Activated CD4-positive, alpha-beta memory T cell treated with anti-CD3 and anti-CD28 coated beads, Interleukin-2, amount 10 ng/mL, durations not matched to agents 7 days and 5 days (primary cell): ENCODE measurements at regions not wholly inside any gene's neighbourhood (a gene's known extent, or its start where the extent isn't known, plus 50 kb on each side); places are given as distances from the start of the nearest gene placed in this dataset.

Source experiments
- CTCF ChIA-PET: fragments of 350-600 bp; sonication (Branson Sonifier 250); formaldehyde crosslinking; loops from one replicate; lab custom pipeline; 2021; ENCODE audit warnings: antibody characterized with exemption, inconsistent platforms; lab: Charles Lee
- POLR2A ChIA-PET: fragments of 350-600 bp; sonication (Branson Sonifier 250); formaldehyde crosslinking; loops from one replicate; lab custom pipeline; 2021; ENCODE audit warnings: antibody characterized with exemption; lab: Charles Lee
- DNase-seq: peaks from one replicate; pipeline ENCODE4 v3.0.0-alpha.2; 2020
- H3K27ac Mint-ChIP-seq: one replicate; pipeline ENCODE4 v1.8.0; 2021; ENCODE audit warnings: mild to moderate bottlenecking, mixed read lengths
- H3K27me3 Mint-ChIP-seq: one replicate; pipeline ENCODE4 v1.8.0; 2021; ENCODE audit warnings: mixed read lengths
- H3K36me3 Mint-ChIP-seq: one replicate; pipeline ENCODE4 v1.8.0; 2021; ENCODE audit warnings: low read depth, mixed read lengths
- H3K4me1 Mint-ChIP-seq: one replicate; pipeline ENCODE4 v1.8.0; 2021; ENCODE audit warnings: mixed read lengths
- H3K4me3 Mint-ChIP-seq: one replicate; pipeline ENCODE4 v1.8.0; 2021; ENCODE audit warnings: mild to moderate bottlenecking, mixed read lengths
- H3K9me3 Mint-ChIP-seq: one replicate; pipeline ENCODE4 v1.8.0; 2021; ENCODE audit warnings: mixed read lengths

- ChIA-PET CTCF (no interaction called here), POLR2A (no interaction called here)
- no peak for DNase-seq
- H3K9me3 Mint-ChIP-seq, result peaks cover 3% of the 10 kb centered on the region
- no peak overlapping the region for H3K27ac Mint-ChIP-seq
- no peak overlapping the region for H3K4me3 Mint-ChIP-seq
- H3K4me1 Mint-ChIP-seq, result no peaks in the 10 kb centered on the region
- H3K36me3 Mint-ChIP-seq, result no peaks in the 10 kb centered on the region
- H3K27me3 Mint-ChIP-seq, result no peaks in the 10 kb centered on the region
Observed at GRCh38 chr11:115803073-115803740, 299.0 kb upstream of the CADM1 start.

DNA sequence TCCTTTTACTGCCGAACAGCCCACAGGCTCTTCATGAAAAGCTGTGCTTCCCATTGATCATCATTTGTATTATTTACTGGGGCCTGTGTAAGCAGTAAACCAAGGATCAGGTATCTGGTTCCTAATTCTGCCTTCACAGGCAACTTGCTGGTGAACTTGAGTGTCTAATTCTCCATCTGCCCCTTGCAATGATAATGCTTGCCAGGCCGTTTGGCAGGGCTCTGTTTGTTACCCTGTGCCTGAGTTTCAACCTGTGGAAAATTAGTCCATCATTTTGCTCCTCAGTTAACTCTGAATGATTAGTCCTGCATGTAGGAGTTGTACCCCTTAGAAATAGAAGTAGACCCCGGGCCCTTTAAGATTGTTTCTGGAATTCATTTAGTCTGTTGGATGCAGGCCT lies 298.4 kb upstream of the CADM1 start:
- peaks cover 3% of the 10 kb centered on the region for H3K9me3 Mint-ChIP-seq
- H3K4me1 Mint-ChIP-seq, result no peaks in the 10 kb centered on the region
- CTCF ChIA-PET, result no interaction called here
- DNase-seq, result no peak
- H3K36me3 Mint-ChIP-seq, result no peaks in the 10 kb centered on the region
- H3K27ac Mint-ChIP-seq, result no peak overlapping the region
- POLR2A ChIA-PET, result no interaction called here
- H3K4me3 Mint-ChIP-seq, result no peak overlapping the region
- no peaks in the 10 kb centered on the region for H3K27me3 Mint-ChIP-seq

DNA sequence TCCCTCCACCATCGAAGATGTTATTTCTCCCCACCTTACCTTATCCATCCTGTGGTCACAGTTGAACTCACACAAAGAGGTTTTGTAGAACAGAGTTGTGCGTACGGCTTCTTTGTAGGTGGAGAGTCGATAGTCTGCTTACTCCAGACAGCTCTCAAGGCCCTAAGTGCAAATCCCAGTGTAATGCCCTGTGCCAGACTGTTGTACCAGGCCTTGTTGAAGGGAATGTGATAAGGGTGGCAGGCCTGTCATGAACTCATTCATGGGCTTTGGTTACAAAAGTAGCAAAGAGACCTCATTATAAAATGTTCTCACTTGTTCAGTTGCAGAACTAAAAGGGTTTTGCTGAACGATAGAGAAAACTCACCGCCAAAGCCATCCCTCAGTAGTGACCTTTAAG lies 288.7 kb upstream of the CADM1 start:
- H3K4me3 Mint-ChIP-seq, result no peak overlapping the region
- no peaks in the 10 kb centered on the region for H3K4me1 Mint-ChIP-seq
- no peaks in the 10 kb centered on the region for H3K27me3 Mint-ChIP-seq
- ChIA-PET POLR2A (no interaction called here), CTCF (no interaction called here)
- no peaks in the 10 kb centered on the region for H3K36me3 Mint-ChIP-seq
- no peak overlapping the region for H3K27ac Mint-ChIP-seq
- no peaks in the 10 kb centered on the region for H3K9me3 Mint-ChIP-seq
- no peak for DNase-seq

- ChIA-PET POLR2A (no interaction called here), CTCF (no interaction called here)
- DNase-seq, result no peak
- Mint-ChIP-seq H3K4me1 (no peaks in the 10 kb centered on the region), H3K27me3 (no peaks in the 10 kb centered on the region), H3K36me3 (no peaks in the 10 kb centered on the region), H3K4me3 (no peak overlapping the region), H3K9me3 (peaks cover 6% of the 10 kb centered on the region), H3K27ac (no peak overlapping the region)
Observed at GRCh38 chr11:115787302-115787701, 283.1 kb upstream of the CADM1 start.

GRCh38 chr11:115784796-115785521 lies 280.7 kb upstream of the CADM1 start:
- Mint-ChIP-seq H3K4me1 (no peaks in the 10 kb centered on the region), H3K27me3 (no peaks in the 10 kb centered on the region), H3K9me3 (peaks cover 6% of the 10 kb centered on the region)

GRCh38 chr11:115780646-115781362 lies 276.6 kb upstream of the CADM1 start:
- Mint-ChIP-seq H3K27ac (no peak overlapping the region), H3K27me3 (no peaks in the 10 kb centered on the region), H3K36me3 (no peaks in the 10 kb centered on the region), H3K4me1 (no peaks in the 10 kb centered on the region), H3K9me3 (no peaks in the 10 kb centered on the region), H3K4me3 (no peak overlapping the region)
- no peak for DNase-seq
- POLR2A ChIA-PET, result no interaction called here
- CTCF ChIA-PET, result no interaction called here

More at GRCh38 chr11:115784796-115785521, 280.7 kb upstream of the CADM1 start:
- POLR2A ChIA-PET, result no interaction called here
- CTCF ChIA-PET, result no interaction called here
- Mint-ChIP-seq H3K36me3 (no peaks in the 10 kb centered on the region), H3K27ac (no peak overlapping the region), H3K4me3 (no peak overlapping the region)
- DNase-seq, result no peak

GRCh38 chr11:115778928-115779650 lies 274.9 kb upstream of the CADM1 start:
- Mint-ChIP-seq H3K4me3 (no peak overlapping the region), H3K4me1 (no peaks in the 10 kb centered on the region), H3K27ac (no peak overlapping the region), H3K9me3 (no peaks in the 10 kb centered on the region), H3K36me3 (no peaks in the 10 kb centered on the region), H3K27me3 (no peaks in the 10 kb centered on the region)
- DNase-seq, result no peak
- ChIA-PET CTCF (no interaction called here), POLR2A (no interaction called here)

- DNase-seq, result no peak
- Mint-ChIP-seq H3K27me3 (no peaks in the 10 kb centered on the region), H3K4me1 (no peaks in the 10 kb centered on the region), H3K27ac (no peak overlapping the region), H3K4me3 (no peak overlapping the region), H3K9me3 (no peaks in the 10 kb centered on the region), H3K36me3 (no peaks in the 10 kb centered on the region)
- ChIA-PET POLR2A (no interaction called here), CTCF (no interaction called here)
Observed at GRCh38 chr11:115776916-115777315, 272.7 kb upstream of the CADM1 start.

- DNase-seq, result no peak
Observed at GRCh38 chr11:115775846-115776245, 271.6 kb upstream of the CADM1 start.

DNA sequence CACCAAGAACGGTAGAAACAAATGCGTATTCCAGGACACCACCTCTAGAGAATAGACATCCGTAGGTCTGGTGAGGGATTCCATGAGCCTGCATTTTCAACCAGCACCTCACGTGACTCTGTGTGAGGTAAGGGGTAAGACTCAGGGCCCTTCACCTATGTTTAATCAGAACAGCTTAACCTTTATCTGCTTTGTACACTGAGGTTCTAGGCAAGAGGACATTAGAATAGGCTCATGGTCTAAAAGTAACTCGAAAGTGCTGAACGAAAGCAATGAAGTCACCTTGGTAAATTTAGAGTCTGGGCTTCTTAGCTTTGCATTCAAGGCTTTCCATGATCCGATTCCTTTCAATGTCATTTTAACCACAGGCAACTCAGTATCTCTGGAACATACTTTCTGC lies 270.5 kb upstream of the CADM1 start:
- ChIA-PET POLR2A (no interaction called here), CTCF (no interaction called here)
- DNase-seq, result no peak
- no peak overlapping the region for H3K27ac Mint-ChIP-seq
- H3K9me3 Mint-ChIP-seq, result no peaks in the 10 kb centered on the region
- H3K4me3 Mint-ChIP-seq, result no peak overlapping the region
- H3K27me3 Mint-ChIP-seq, result peaks cover 1% of the 10 kb centered on the region
- no peaks in the 10 kb centered on the region for H3K4me1 Mint-ChIP-seq
- no peaks in the 10 kb centered on the region for H3K36me3 Mint-ChIP-seq

More at GRCh38 chr11:115775846-115776245, 271.6 kb upstream of the CADM1 start:
- Mint-ChIP-seq H3K9me3 (no peaks in the 10 kb centered on the region), H3K4me3 (no peak overlapping the region), H3K27ac (no peak overlapping the region), H3K27me3 (no peaks in the 10 kb centered on the region), H3K4me1 (no peaks in the 10 kb centered on the region), H3K36me3 (no peaks in the 10 kb centered on the region)
- ChIA-PET POLR2A (no interaction called here), CTCF (no interaction called here)

DNA sequence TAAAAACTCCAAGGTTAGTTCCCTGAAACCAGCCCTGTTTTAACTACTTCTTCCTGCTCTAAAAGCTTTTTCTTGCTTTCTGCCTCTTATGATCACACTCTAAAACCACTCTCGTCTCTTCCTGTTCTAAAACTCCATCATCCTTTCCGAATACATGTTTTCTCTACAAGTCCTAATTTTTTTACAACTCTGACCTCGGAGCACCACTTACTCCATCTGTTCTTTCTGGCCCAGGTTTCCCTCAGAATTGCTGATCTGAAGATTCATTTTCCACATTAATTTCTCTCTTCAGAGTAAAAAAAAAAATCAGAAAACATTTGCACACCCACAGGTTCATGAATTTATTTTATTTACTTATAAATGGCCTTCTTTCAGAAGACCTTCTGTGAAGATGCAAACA lies 265.7 kb upstream of the CADM1 start:
- POLR2A ChIA-PET, result no interaction called here
- H3K9me3 Mint-ChIP-seq, result no peaks in the 10 kb centered on the region
- CTCF ChIA-PET, result no interaction called here
- no peaks in the 10 kb centered on the region for H3K4me1 Mint-ChIP-seq
- peaks cover 1% of the 10 kb centered on the region for H3K27me3 Mint-ChIP-seq
- DNase-seq, result no peak
- no peak overlapping the region for H3K4me3 Mint-ChIP-seq
- no peaks in the 10 kb centered on the region for H3K36me3 Mint-ChIP-seq
- no peak overlapping the region for H3K27ac Mint-ChIP-seq

DNA sequence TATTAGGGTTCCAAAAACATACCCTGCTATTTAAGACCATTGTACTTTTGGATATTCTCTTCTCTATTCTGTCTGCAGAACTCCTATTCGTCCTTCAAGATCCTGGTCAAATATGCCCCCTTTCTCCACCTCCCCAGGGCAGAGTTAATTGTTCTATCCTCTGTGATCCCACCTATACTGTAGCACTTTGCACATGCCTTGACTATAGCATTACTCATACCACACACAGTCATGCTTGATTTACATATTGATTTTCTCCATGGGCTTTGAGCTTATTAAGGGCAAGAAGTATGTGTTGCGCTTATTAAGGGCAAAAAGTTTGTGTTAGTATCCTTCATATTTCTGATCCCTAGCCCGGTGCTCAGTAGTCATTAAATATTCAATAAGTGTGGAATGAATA lies 263.7 kb upstream of the CADM1 start:
- ChIA-PET POLR2A (no interaction called here), CTCF (no interaction called here)
- H3K27me3 Mint-ChIP-seq, result peaks cover 1% of the 10 kb centered on the region
- H3K27ac Mint-ChIP-seq, result no peak overlapping the region
- H3K4me3 Mint-ChIP-seq, result no peak overlapping the region
- no peaks in the 10 kb centered on the region for H3K36me3 Mint-ChIP-seq
- H3K4me1 Mint-ChIP-seq, result no peaks in the 10 kb centered on the region
- no peaks in the 10 kb centered on the region for H3K9me3 Mint-ChIP-seq
- DNase-seq, result no peak
